ENCODE measurements at regions not wholly inside any gene's neighbourhood (a gene's known extent, or its start where the extent isn't known, plus 50 kb on each side); places are given as distances from the start of the nearest gene placed in this dataset.

DNA sequence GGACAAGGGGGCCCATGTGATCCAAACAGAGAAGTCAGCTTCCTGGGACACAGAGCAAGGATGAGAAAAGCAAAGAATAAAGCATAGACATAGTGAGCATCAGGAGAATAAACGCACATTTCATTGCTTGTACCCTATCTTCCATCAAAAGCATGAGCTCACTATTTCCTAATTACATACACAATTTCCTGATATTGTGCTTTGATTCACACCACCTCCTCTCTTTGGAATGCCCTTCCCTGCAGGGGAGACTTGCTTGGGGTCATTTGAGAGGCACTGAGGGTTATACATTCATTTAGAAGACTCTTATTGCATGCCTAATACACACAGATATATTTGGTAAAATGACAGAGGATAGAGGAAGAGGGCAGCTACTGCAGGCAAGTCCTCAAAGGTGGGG is 185.4 kb downstream of the SEC16B start:
- Histone ChIP-seq H3K36me3 (no peaks in the 10 kb centered on the region), H3K27me3 (no peaks in the 10 kb centered on the region), H3K4me3 (no peak overlapping the region), H3K27ac (no peak overlapping the region), H3K9me3 (no peaks in the 10 kb centered on the region), H3K4me1 (peaks cover 0 to 8% (median 0%) of the 10 kb centered on the region in 4 donors)
- no peak for DNase-seq (ENCODE audit: low spot score in 2 of 2)
- 66 to 78% methylated on average over 1 of the region's 1 CpG for WGBS, 2 donors
- TF ChIP-seq EP300 (IDR thresholded peaks at IDR 0.05) (no peak), POLR2A (IDR thresholded peaks at IDR 0.05) (no peak)

DNA sequence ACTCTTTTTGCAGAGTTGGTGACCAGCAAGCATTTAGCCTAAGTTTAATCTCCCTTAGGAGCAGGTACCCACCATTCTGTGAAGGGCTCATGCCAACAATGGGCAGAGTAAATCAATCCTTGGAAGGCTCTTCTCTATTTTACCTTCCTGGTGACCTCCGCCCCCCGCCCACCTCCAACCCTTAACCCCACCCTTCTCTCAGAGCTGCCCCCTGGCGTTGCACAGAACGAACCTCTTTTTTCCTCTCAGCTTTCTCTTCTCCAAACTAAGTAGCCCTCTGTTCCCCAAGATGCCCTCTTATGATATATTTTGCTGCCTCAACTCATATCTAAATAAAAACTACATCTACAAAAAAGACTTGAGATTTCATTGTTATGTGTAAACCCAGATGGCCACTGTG is 186.8 kb downstream of the SEC16B start:
- TF ChIP-seq, protein P1, sequence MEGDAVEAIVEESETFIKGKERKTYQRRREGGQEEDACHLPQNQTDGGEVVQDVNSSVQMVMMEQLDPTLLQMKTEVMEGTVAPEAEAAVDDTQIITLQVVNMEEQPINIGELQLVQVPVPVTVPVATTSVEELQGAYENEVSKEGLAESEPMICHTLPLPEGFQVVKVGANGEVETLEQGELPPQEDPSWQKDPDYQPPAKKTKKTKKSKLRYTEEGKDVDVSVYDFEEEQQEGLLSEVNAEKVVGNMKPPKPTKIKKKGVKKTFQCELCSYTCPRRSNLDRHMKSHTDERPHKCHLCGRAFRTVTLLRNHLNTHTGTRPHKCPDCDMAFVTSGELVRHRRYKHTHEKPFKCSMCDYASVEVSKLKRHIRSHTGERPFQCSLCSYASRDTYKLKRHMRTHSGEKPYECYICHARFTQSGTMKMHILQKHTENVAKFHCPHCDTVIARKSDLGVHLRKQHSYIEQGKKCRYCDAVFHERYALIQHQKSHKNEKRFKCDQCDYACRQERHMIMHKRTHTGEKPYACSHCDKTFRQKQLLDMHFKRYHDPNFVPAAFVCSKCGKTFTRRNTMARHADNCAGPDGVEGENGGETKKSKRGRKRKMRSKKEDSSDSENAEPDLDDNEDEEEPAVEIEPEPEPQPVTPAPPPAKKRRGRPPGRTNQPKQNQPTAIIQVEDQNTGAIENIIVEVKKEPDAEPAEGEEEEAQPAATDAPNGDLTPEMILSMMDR (IDR thresholded peaks at IDR 0.05) = no peak
- TF ChIP-seq POLR2A (IDR thresholded peaks at IDR 0.05) = no peak
- no peak for TF ChIP-seq EP300 (IDR thresholded peaks at IDR 0.05)
- WGBS, 2 donors = 68 to 75% methylated on average over 4 of the region's 4 CpGs

DNA sequence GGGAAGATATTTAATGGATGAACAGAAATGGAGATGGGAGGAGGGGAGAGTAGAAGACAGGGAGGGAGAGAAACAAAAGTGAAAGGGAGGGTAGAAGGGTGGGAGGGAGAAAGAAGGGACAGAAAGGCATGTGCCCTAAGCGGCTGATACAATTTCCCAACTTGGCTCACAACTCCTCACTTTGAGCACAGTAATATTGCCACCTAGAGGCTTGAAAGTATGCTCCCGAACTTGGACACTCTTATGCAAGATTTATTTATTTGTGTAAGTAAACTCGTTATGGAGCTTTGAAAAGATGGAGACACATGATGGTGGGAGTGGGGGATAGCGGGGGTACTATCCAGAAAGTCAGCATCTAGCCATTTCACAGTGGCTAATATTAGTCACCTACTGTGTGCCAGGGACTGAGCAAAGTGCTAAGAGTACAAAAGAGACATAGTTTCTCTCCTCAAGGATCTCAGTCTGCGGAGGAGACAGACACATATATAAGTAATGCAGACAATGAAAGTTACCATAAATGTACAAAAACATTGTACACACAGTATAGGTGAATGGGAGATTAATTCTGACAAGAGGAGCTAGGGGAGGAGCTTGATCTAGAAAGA is 189.7 kb downstream of the SEC16B start:
- no peaks in the 10 kb centered on the region for H3K9me3 ChIP-seq
- H3K36me3 ChIP-seq = no peaks in the 10 kb centered on the region
- no peaks in the 10 kb centered on the region for H3K27me3 ChIP-seq
- H3K4me1 ChIP-seq = peaks cover 0 to 12% (median 0%) of the 10 kb centered on the region in 4 donors
- DNase-seq (ENCODE audit: low spot score in 2 of 2) = peak in 1 of 2 donors; percentile 30
- WGBS, 2 donors = 21 to 26% methylated on average over 5 of the region's 5 CpGs
- H3K27ac ChIP-seq = no peak overlapping the region
- TF ChIP-seq, protein P1 (IDR thresholded peaks at IDR 0.05) = peak; percentile 18 to 66 (median 47)
- TF ChIP-seq POLR2A (IDR thresholded peaks at IDR 0.05) = no peak
- no peak overlapping the region for H3K4me3 ChIP-seq

More for the DNA sequence above, 186.8 kb downstream of the SEC16B start:
- no peaks in the 10 kb centered on the region for H3K9me3 ChIP-seq
- no peak for DNase-seq (ENCODE audit: low spot score in 2 of 2)
- H3K27ac ChIP-seq = no peak overlapping the region
- H3K4me1 ChIP-seq = peaks cover 0 to 12% (median 0%) of the 10 kb centered on the region in 4 donors
- H3K4me3 ChIP-seq = no peak overlapping the region
- no peaks in the 10 kb centered on the region for H3K27me3 ChIP-seq
- no peaks in the 10 kb centered on the region for H3K36me3 ChIP-seq

DNA sequence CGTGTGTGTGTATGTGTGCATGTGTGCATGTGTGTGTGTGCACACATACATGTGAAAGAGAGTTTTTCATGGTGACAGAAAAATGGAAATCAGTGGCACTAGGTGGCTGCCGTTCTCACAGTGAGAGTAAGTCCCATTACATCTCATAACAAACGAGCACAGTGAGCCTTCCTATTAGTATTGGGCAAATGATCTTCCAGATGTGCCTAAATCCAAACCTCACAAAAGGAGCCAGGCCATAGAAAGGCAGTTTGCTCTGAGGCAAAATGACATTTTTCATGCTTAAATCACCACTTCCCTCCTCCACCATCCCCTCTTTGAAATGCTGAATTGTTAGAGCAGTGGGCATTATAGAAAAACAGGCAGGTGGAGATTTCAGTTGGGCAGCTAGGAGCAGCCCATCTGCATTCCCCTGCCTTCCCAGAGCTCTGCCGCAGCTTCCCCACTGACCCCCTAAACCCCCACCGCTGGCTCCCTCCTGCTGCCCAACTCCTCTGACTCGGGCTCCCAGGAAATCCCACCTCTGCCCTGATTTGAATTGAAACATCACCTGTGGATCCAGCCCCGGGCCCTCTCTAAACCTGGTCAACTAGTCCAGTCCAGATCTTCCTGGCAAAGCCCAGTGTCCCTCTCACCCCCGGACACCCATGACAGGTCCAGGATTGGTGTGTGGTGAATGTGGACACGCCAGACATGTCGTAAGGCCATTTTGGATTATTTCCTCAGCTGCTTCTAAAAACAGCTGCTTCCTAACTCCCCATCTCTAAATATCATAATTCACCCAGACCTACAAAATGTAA is 190.5 kb downstream of the SEC16B start:
- Histone ChIP-seq H3K27ac (no peak overlapping the region), H3K36me3 (no peaks in the 10 kb centered on the region), H3K4me1 (peaks cover 0 to 12% (median 0%) of the 10 kb centered on the region in 4 donors), H3K9me3 (no peaks in the 10 kb centered on the region), H3K27me3 (no peaks in the 10 kb centered on the region), H3K4me3 (no peak overlapping the region)
- DNase-seq (ENCODE audit: low spot score in 2 of 2) = no peak
- TF ChIP-seq EP300 (IDR thresholded peaks at IDR 0.05) (no peak), POLR2A (IDR thresholded peaks at IDR 0.05) (no peak)
- TF ChIP-seq, protein P1 (IDR thresholded peaks at IDR 0.05) = no peak
- 57 to 64% methylated on average over 10 of the region's 10 CpGs for WGBS, 2 donors

DNA sequence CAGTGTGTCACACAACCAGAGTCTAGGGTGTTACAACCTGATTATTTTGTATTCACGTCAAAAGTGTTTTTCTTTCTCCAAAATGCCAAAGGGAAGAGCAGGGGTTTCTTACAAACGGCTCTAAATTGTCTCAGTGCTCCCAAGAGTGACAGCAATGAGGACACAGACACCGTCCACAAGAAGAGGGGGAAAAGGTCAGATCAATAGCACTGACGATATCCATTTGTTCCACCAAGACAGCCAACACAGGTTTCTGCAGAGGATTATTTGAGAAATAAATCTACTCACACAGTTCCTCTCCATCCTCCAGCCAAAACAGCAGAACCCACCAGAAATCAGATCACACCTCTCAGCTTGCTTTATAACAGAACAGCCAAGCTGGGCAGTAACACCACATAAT is 193.9 kb downstream of the SEC16B start:
- peaks cover 0 to 12% (median 0%) of the 10 kb centered on the region in 4 donors for H3K4me1 ChIP-seq
- no peaks in the 10 kb centered on the region for H3K36me3 ChIP-seq
- H3K27ac ChIP-seq = no peak overlapping the region
- TF ChIP-seq POLR2A (IDR thresholded peaks at IDR 0.05) (no peak), EP300 (IDR thresholded peaks at IDR 0.05) (no peak)
- TF ChIP-seq, protein P1 (IDR thresholded peaks at IDR 0.05) = no peak
- WGBS, 2 donors = 67 to 74% methylated on average over 4 of the region's 4 CpGs
- H3K9me3 ChIP-seq = peaks cover 0 to 22% (median 0%) of the 10 kb centered on the region in 4 donors
- H3K4me3 ChIP-seq = no peak overlapping the region
- no peak for DNase-seq (ENCODE audit: low spot score in 2 of 2)
- no peaks in the 10 kb centered on the region for H3K27me3 ChIP-seq

Data from tibial nerve (tissue), 4 donors.